Kidney epithelial cell (primary cell): ENCODE measurements at regions not wholly inside any gene's neighbourhood (a gene's known extent, or its start where the extent isn't known, plus 50 kb on each side); places are given as distances from the start of the nearest gene placed in this dataset.

Experiments used
- DNase-seq: peaks from one replicate; pipeline ENCODE4 v3.0.0-alpha.2; 2010; ENCODE audit warnings: low read depth
- H3K27me3 ChIP-seq: 2 replicates; pipeline ENCODE4 v1.6.0; 2011; ENCODE audit warnings: low read length; ENCODE audit not compliant: control insufficient read depth, insufficient read depth
- H3K36me3 ChIP-seq: 2 replicates; pipeline ENCODE4 v1.5.1; 2011; ENCODE audit warnings: low read length; ENCODE audit not compliant: control insufficient read depth, insufficient read depth
- H3K4me3 ChIP-seq: 2 replicates; pipeline ENCODE4 v1.5.1; 2011; ENCODE audit warnings: low read depth, mild to moderate bottlenecking, control low read depth, low read length
- TF ChIP-seq, protein P1 (sequence below): IDR thresholded peaks from 2 replicates; pipeline ENCODE4 v1.5.1; 2011; ENCODE audit warnings: mild to moderate bottlenecking, moderate library complexity, low read length, control low read depth, inconsistent platforms; ENCODE audit not compliant: insufficient read depth, poor library complexity, severe bottlenecking

DNA sequence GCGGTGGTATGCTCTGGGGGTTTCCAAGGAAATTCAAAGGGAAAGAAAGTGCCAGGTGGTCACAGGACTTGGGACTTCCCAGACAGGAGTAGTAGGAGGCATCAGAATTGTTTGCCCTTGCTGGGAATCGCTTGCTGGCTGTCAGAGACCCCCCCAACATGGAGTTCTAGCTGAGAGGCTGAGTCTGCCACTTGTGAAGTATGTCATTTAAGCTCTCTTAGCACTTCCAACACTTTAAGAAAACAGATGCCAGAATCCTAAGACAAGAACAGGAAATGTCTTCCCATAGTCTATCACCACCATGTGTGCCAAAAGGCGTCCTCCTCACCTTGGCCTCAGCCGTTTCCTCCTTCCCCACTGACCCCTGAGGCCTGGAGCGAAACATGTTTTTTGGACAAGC is 193.8 kb upstream of the IRX3 start:
- no peak for DNase-seq
- H3K27me3 ChIP-seq: peaks cover 2% of the 10 kb centered on the region
- TF ChIP-seq, protein P1, sequence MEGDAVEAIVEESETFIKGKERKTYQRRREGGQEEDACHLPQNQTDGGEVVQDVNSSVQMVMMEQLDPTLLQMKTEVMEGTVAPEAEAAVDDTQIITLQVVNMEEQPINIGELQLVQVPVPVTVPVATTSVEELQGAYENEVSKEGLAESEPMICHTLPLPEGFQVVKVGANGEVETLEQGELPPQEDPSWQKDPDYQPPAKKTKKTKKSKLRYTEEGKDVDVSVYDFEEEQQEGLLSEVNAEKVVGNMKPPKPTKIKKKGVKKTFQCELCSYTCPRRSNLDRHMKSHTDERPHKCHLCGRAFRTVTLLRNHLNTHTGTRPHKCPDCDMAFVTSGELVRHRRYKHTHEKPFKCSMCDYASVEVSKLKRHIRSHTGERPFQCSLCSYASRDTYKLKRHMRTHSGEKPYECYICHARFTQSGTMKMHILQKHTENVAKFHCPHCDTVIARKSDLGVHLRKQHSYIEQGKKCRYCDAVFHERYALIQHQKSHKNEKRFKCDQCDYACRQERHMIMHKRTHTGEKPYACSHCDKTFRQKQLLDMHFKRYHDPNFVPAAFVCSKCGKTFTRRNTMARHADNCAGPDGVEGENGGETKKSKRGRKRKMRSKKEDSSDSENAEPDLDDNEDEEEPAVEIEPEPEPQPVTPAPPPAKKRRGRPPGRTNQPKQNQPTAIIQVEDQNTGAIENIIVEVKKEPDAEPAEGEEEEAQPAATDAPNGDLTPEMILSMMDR: no peak
- no peak overlapping the region for H3K4me3 ChIP-seq
- no peaks in the 10 kb centered on the region for H3K36me3 ChIP-seq

DNA sequence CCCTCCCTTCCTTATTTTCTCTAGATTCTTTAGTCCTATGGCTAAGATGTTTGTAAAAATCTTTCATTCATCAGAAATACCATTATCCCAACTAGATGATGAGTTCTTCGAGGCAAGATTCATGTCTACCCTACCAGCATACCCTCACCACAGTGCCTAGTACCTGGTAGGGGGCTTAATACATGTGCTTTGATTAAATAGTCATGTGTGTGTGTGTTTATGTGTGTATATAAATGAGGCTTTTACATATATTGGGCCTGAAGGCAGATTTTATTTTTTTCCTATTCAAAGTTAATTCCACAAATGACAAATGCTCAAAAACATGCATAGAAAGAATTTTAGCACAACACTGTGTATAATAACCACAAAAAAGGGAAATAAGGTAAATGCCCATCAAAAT is 193.0 kb upstream of the IRX3 start:
- H3K36me3 ChIP-seq: no peaks in the 10 kb centered on the region
- TF ChIP-seq, protein P1: no peak
- no peak overlapping the region for H3K4me3 ChIP-seq
- DNase-seq: no peak
- H3K27me3 ChIP-seq: peaks cover under 1% of the 10 kb centered on the region

DNA sequence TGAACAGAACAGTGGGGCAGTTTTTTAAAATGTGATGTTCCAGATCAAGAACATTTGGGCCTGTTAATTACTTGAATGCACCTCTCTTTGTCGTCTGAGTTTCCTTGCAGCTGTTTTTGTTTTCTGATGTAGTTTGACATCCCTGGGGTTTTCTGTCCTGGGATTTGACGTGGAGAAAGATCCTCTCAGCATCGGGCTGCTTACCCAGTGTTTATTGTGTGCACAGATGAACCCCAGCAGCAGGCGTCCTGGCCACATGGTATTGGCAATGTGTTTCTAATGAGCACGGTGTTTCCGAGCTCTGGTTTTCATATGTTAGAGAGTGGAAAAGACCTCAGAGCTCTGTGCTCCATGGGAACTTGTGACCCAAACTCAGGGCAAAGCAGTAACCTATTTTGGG is 191.1 kb upstream of the IRX3 start:
- Histone ChIP-seq H3K36me3 (no peaks in the 10 kb centered on the region), H3K27me3 (no peaks in the 10 kb centered on the region), H3K4me3 (no peak overlapping the region)
- no peak for DNase-seq
- TF ChIP-seq, protein P1: no peak

DNA sequence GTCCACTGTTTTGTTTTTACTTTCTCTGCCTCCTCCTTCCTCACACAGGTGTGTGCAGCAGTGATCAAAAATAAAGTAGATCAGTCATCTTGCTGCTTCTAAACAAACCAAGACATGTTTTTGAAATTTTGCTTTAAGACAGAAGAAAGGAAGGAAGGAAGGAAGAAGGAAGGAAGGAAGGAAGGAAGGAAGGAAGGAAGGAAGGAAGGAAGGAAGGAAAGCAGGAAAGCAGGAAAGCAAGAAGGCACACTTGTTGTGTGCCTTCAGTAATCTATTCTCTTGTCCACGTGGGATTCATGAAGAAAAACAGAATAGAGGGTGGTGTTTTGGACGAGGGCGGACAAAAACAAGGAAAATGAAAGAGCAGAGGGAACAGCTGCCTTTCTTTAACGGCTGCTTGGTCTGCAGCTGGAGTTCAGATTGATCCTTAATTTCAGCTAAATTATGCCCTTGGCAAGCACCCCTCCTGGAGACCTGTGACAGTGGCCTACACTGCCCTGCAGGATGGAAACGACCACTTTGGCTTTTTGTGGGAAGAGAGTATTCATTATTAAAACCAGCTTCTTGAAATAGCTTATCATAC is 188.5 kb upstream of the IRX3 start:
- no peak overlapping the region for H3K4me3 ChIP-seq
- H3K27me3 ChIP-seq: no peaks in the 10 kb centered on the region
- H3K36me3 ChIP-seq: no peaks in the 10 kb centered on the region
- TF ChIP-seq, protein P1: no peak
- DNase-seq: no peak

DNA sequence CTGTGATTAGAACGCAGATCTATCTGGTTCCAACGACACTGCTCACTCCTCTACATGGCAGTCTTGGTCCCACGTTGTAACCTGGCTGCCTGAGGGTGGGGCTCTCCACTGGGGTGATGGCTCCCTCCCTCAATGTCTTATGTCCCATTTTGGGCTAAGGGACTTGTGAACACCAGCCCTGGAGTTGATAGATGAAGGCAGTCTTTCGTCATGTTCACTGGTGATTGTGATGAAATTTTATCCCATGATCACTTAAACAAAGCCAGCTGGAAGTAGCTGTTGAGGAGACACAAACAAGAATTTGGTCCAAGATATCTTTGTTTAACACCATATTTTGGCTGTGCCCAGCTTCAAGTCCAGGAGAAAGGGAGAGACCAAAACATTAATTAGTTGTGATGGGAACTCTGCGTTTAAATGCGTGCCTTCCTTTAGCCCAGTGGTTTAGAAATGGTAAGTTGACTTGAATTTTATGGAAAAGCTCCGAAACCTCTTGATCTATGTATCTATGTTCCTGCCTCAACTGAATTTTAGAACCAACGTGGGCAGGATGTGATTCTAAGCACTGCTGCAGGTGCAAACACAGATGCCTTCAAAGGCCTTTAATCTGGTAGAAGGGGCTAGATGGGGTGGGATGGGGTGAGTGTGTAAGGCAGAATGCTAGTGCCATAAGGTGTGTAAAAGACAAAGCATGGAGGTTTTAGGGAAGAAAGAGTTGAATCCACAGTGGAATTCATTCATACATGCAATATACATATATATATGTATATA is 186.8 kb upstream of the IRX3 start:
- no peaks in the 10 kb centered on the region for H3K36me3 ChIP-seq
- DNase-seq: no peak
- no peaks in the 10 kb centered on the region for H3K27me3 ChIP-seq
- TF ChIP-seq, protein P1: no peak
- no peak overlapping the region for H3K4me3 ChIP-seq
